Mammary epithelial cell (primary cell): ENCODE measurements at regions not wholly inside any gene's neighbourhood (a gene's known extent, or its start where the extent isn't known, plus 50 kb on each side); places are given as distances from the start of the nearest gene placed in this dataset.

ENCODE experiments used
- EZH2 ChIP-seq: IDR thresholded peaks from 2 replicates; pipeline ENCODE4 v1.6.1; 2012; ENCODE audit warnings: low read length, inconsistent platforms, borderline replicate concordance
- TF ChIP-seq, protein P1 (sequence below), 2 donors: IDR thresholded peaks in 1 of 2; conservative IDR thresholded peaks in 1 of 2; 2 replicates each; pipeline ENCODE4 v1.5.1; 2011 to 2012; ENCODE audit warnings: inconsistent platforms in 2 of 2, low read length in 2 of 2, mild to moderate bottlenecking in 2 of 2, control low read depth in 1 of 2, low read depth in 1 of 2; ENCODE audit not compliant: insufficient read depth in 1 of 2; ENCODE audit errors: extremely low read depth in 1 of 2

GRCh38 chr3:8027954-8028353 lies 473.7 kb upstream of the LMCD1 start:
- TF ChIP-seq, protein P1, sequence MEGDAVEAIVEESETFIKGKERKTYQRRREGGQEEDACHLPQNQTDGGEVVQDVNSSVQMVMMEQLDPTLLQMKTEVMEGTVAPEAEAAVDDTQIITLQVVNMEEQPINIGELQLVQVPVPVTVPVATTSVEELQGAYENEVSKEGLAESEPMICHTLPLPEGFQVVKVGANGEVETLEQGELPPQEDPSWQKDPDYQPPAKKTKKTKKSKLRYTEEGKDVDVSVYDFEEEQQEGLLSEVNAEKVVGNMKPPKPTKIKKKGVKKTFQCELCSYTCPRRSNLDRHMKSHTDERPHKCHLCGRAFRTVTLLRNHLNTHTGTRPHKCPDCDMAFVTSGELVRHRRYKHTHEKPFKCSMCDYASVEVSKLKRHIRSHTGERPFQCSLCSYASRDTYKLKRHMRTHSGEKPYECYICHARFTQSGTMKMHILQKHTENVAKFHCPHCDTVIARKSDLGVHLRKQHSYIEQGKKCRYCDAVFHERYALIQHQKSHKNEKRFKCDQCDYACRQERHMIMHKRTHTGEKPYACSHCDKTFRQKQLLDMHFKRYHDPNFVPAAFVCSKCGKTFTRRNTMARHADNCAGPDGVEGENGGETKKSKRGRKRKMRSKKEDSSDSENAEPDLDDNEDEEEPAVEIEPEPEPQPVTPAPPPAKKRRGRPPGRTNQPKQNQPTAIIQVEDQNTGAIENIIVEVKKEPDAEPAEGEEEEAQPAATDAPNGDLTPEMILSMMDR (conservative IDR thresholded peaks at IDR 0.05 in 1 of 2, IDR thresholded peaks at IDR 0.05 in 1 of 2; ENCODE audit: extremely low read depth in 1 of 2, insufficient read depth in 1 of 2, low read depth in 1 of 2, low read length in 2 of 2): no peak
- TF ChIP-seq EZH2: no peak
